GM19328 (cell line): ENCODE measurements at regions not wholly inside any gene's neighbourhood (a gene's known extent, or its start where the extent isn't known, plus 50 kb on each side); places are given as distances from the start of the nearest gene placed in this dataset.
"Not testable (repeated sequence)": the region's sequence is repeated elsewhere in the genome, so short reads cannot be mapped to it uniquely, and the experiment has no call there.

Experiments used
- ATAC-seq: cut with Tn5 transposase; IDR thresholded peaks from one replicate; pipeline ENCODE4 v1.9.1; 2021; ENCODE audit warnings: mild to moderate bottlenecking, moderate library complexity; ENCODE audit not compliant: unreplicated experiment

- no peak for ATAC-seq
These were observed 360.2 kb downstream of the GLUD2 start for GRCh38 chrX:121407627-121408026.

- not testable (repeated sequence) for ATAC-seq
These were observed 384.1 kb downstream of the GLUD2 start for GRCh38 chrX:121431514-121431913.

- ATAC-seq: no peak
These were observed 385.9 kb downstream of the GLUD2 start for GRCh38 chrX:121433289-121433688.

- not testable (repeated sequence) for ATAC-seq
These were observed 390.3 kb downstream of the GLUD2 start for GRCh38 chrX:121437666-121438065.

GRCh38 chrX:121455890-121456289 lies 408.5 kb downstream of the GLUD2 start:
- ATAC-seq: peak; percentile 47

- peak; percentile 90 for ATAC-seq
These were observed 408.9 kb downstream of the GLUD2 start for GRCh38 chrX:121456315-121456714.

GRCh38 chrX:121457096-121457495 lies 409.7 kb downstream of the GLUD2 start:
- ATAC-seq: no peak

- no peak for ATAC-seq
These were observed 432.0 kb downstream of the GLUD2 start for GRCh38 chrX:121479406-121479805.

- no peak for ATAC-seq
These were observed 449.6 kb downstream of the GLUD2 start for GRCh38 chrX:121496966-121497365.

- ATAC-seq: no peak
These were observed 456.7 kb downstream of the GLUD2 start for GRCh38 chrX:121504153-121504552.

GRCh38 chrX:121546317-121546716 lies 498.9 kb downstream of the GLUD2 start:
- no peak for ATAC-seq

GRCh38 chrX:121558886-121559285 lies 511.5 kb downstream of the GLUD2 start:
- no peak for ATAC-seq

GRCh38 chrX:121562616-121563015 lies 515.2 kb downstream of the GLUD2 start:
- ATAC-seq: no peak

- peak; percentile 56 for ATAC-seq
These were observed 522.2 kb downstream of the GLUD2 start for GRCh38 chrX:121569609-121570008.

- no peak for ATAC-seq
These were observed 522.8 kb downstream of the GLUD2 start for GRCh38 chrX:121570072-121570841.

GRCh38 chrX:121571333-121571732 lies 523.9 kb downstream of the GLUD2 start:
- no peak for ATAC-seq

GRCh38 chrX:121574384-121574783 lies 527.0 kb downstream of the GLUD2 start:
- not testable (repeated sequence) for ATAC-seq

- ATAC-seq: peak; percentile 80
These were observed 531.8 kb downstream of the GLUD2 start for GRCh38 chrX:121579016-121579760.

- no peak for ATAC-seq
These were observed 534.5 kb downstream of the GLUD2 start for GRCh38 chrX:121581885-121582284.

- no peak for ATAC-seq
These were observed 538.2 kb downstream of the GLUD2 start for GRCh38 chrX:121585626-121586025.

GRCh38 chrX:121592884-121593283 lies 545.5 kb downstream of the GLUD2 start:
- no peak for ATAC-seq

- ATAC-seq: no peak
These were observed 550.9 kb downstream of the GLUD2 start for GRCh38 chrX:121598356-121598755.
